KMS-11 (cell line): ENCODE measurements at regions not wholly inside any gene's neighbourhood (a gene's known extent, or its start where the extent isn't known, plus 50 kb on each side); places are given as distances from the start of the nearest gene placed in this dataset.

Experiments
- H2AFZ ChIP-seq: fragments of 200-600 bp; sonication (generic); 2 replicates; pipeline ENCODE4 v1.6.1; 2016; ENCODE audit warnings: antibody characterized with exemption, mixed run types, low read depth
- H3K27ac ChIP-seq: fragments of 200-600 bp; sonication (generic); 2 replicates; pipeline ENCODE4 v1.6.1; 2016; ENCODE audit warnings: mild to moderate bottlenecking, mixed run types
- H3K27me3 ChIP-seq: fragments of 200-600 bp; sonication (generic); 2 replicates; pipeline ENCODE4 v1.6.1; 2017; ENCODE audit warnings: mild to moderate bottlenecking, low read depth, mixed run types, moderate library complexity; ENCODE audit not compliant: insufficient read depth
- H3K36me3 ChIP-seq: fragments of 200-600 bp; sonication (generic); 2 replicates; pipeline ENCODE4 v1.6.1; 2017; ENCODE audit warnings: mild to moderate bottlenecking, mixed run types; ENCODE audit not compliant: insufficient read depth
- H3K4me1 ChIP-seq: fragments of 200-600 bp; sonication (generic); 2 replicates; pipeline ENCODE4 v1.6.1; 2016; ENCODE audit warnings: mild to moderate bottlenecking, low read depth, mixed run types; ENCODE audit not compliant: poor library complexity, severe bottlenecking
- H3K4me2 ChIP-seq: fragments of 200-600 bp; sonication (generic); 2 replicates; pipeline ENCODE4 v1.7.0; 2016; ENCODE audit warnings: mild to moderate bottlenecking, mixed run types
- H3K4me3 ChIP-seq: fragments of 200-600 bp; sonication (generic); IDR thresholded peaks from 2 replicates; pipeline ENCODE4 v1.6.1; 2017; ENCODE audit warnings: low read depth, low read length, mixed read lengths; ENCODE audit not compliant: insufficient read depth
- H3K79me2 ChIP-seq: fragments of 200-600 bp; sonication (generic); 2 replicates; pipeline ENCODE4 v1.6.1; 2016; ENCODE audit warnings: low read depth, mixed run types; ENCODE audit not compliant: insufficient read depth
- H3K9ac ChIP-seq: fragments of 200-600 bp; sonication (generic); 2 replicates; pipeline ENCODE4 v1.6.1; 2016; ENCODE audit warnings: mild to moderate bottlenecking, mixed run types
- H4K20me1 ChIP-seq: fragments of 200-600 bp; sonication (generic); 2 replicates; pipeline ENCODE4 v1.6.1; 2016; ENCODE audit warnings: mild to moderate bottlenecking, mixed run types; ENCODE audit not compliant: insufficient read depth
- TF ChIP-seq, protein P1 (sequence below): fragments of 200-600 bp; sonication (generic); conservative IDR thresholded peaks from 2 replicates; pipeline ENCODE4 v1.6.1; 2017; ENCODE audit warnings: low read depth, mild to moderate bottlenecking, antibody characterized with exemption, low read length, moderate library complexity, mixed read lengths

DNA sequence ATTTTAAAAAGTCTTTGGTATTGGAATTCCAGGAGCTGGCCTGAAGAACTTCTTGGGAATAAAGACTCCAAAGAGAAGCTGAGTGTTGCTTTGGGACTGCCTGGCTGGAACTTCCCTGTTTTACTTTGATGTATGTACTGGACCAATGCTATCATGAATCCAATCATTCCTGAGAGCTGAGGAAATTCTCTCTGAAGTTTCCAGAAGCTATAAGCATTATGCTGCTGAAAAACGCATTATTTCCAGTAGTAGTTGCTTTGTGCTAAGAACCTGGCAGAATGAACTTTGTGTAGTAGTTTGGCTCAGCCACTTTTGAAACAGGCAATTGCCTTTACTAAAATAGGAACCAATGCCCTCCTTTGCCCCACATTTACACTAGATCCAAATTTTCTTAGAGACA is 260.7 kb downstream of the HLX start:
- Histone ChIP-seq H2AFZ (no peak overlapping the region), H3K9ac (no peak overlapping the region), H3K27me3 (no peaks in the 10 kb centered on the region), H3K4me2 (no peak overlapping the region), H3K79me2 (no peaks in the 10 kb centered on the region), H3K27ac (no peak overlapping the region), H3K36me3 (no peaks in the 10 kb centered on the region), H4K20me1 (no peaks in the 10 kb centered on the region), H3K4me3 (no peak overlapping the region), H3K4me1 (no peaks in the 10 kb centered on the region)
- TF ChIP-seq, protein P1, sequence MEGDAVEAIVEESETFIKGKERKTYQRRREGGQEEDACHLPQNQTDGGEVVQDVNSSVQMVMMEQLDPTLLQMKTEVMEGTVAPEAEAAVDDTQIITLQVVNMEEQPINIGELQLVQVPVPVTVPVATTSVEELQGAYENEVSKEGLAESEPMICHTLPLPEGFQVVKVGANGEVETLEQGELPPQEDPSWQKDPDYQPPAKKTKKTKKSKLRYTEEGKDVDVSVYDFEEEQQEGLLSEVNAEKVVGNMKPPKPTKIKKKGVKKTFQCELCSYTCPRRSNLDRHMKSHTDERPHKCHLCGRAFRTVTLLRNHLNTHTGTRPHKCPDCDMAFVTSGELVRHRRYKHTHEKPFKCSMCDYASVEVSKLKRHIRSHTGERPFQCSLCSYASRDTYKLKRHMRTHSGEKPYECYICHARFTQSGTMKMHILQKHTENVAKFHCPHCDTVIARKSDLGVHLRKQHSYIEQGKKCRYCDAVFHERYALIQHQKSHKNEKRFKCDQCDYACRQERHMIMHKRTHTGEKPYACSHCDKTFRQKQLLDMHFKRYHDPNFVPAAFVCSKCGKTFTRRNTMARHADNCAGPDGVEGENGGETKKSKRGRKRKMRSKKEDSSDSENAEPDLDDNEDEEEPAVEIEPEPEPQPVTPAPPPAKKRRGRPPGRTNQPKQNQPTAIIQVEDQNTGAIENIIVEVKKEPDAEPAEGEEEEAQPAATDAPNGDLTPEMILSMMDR: no peak

DNA sequence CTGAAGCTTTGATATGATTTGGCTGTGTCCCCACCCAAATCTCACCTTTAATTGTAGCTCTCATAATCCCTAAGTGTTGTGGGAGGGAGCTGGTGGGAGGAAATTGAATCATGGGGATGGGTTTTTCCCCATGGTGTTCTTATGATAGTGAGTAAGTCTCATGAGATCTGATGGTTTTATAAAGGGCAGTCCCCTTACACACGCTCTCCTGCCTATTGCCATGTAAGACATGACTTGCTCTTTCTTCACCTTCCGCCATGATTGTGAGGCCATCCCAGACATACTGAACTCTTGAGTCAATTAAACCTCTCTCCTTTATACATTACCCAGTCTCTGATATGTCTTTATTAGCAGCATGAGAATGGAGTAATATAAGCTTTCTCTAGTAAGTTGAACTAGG is 261.9 kb downstream of the HLX start:
- no peak overlapping the region for H3K4me2 ChIP-seq
- H2AFZ ChIP-seq: no peak overlapping the region
- TF ChIP-seq, protein P1: no peak
- no peaks in the 10 kb centered on the region for H3K36me3 ChIP-seq
- H3K27me3 ChIP-seq: no peaks in the 10 kb centered on the region
- no peak overlapping the region for H3K4me3 ChIP-seq
- H3K27ac ChIP-seq: no peak overlapping the region
- no peaks in the 10 kb centered on the region for H3K79me2 ChIP-seq
- H3K9ac ChIP-seq: no peak overlapping the region
- no peaks in the 10 kb centered on the region for H4K20me1 ChIP-seq
- no peaks in the 10 kb centered on the region for H3K4me1 ChIP-seq

DNA sequence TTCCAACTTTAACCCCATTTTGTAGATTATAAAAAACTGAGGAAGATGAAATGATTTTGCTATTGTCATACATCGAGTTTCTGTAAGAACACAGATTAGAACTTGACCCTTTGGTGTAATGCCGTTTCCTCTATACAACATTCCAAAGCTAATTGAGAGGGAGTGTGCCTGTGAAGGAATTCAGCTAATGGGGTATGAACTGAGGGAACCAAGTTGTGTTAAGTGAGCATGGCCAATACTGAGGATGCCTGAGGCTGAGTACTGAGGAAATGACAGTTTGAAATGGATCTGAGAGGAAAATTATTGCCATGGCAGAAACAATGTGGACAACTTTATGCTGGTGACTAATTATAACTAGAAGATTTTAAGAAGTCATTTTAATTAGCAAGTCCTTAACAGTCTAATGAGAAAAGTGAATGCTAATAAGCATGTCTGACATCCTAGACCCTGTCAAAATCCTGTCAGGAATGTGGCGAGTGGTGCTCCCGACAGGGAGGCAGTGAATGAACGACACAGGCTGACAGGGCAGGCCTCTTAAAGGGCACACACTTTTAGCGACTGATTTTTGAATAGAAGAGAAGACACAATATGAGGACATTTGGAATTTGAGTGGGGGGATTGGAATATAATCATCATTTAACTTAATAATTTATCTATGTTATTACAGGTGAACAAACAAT is 262.5 kb downstream of the HLX start:
- Histone ChIP-seq H3K9ac (no peak overlapping the region), H4K20me1 (no peaks in the 10 kb centered on the region), H2AFZ (no peak overlapping the region), H3K4me2 (no peak overlapping the region), H3K36me3 (no peaks in the 10 kb centered on the region), H3K4me1 (no peaks in the 10 kb centered on the region), H3K4me3 (no peak overlapping the region), H3K79me2 (no peaks in the 10 kb centered on the region), H3K27ac (no peak overlapping the region), H3K27me3 (no peaks in the 10 kb centered on the region)
- TF ChIP-seq, protein P1: no peak

DNA sequence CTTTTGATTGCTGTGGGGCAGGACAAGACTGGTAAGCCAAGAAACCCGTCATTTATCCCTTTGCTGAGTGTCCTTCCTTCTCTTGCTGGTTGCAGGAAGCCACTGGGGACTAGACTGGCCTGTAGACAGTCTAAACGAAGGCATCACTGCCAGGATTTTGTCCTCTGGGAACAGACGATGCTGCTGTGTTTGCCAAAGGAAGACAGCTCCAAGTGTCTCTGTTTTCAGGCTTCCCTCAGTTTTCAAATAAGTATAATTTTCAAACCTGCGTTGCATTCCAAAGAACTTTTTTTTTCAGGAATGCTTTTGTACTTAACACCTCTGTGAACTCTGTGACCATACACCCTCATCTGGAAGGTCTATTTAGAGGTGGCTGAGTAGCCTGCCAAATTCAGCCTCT is 269.4 kb downstream of the HLX start:
- Histone ChIP-seq H4K20me1 (no peaks in the 10 kb centered on the region), H3K4me3 (no peak overlapping the region), H3K36me3 (no peaks in the 10 kb centered on the region), H3K79me2 (no peaks in the 10 kb centered on the region), H3K4me1 (no peaks in the 10 kb centered on the region), H2AFZ (no peak overlapping the region), H3K4me2 (no peak overlapping the region), H3K27me3 (no peaks in the 10 kb centered on the region), H3K9ac (no peak overlapping the region), H3K27ac (no peak overlapping the region)
- TF ChIP-seq, protein P1: no peak
